CD14-positive monocyte (primary cell): ENCODE measurements at regions not wholly inside any gene's neighbourhood (a gene's known extent, or its start where the extent isn't known, plus 50 kb on each side); places are given as distances from the start of the nearest gene placed in this dataset.
"Not testable (repeated sequence)": the region's sequence is repeated elsewhere in the genome, so short reads cannot be mapped to it uniquely, and the experiment has no call there.

Experiments
- DNase-seq, 3 donors: peaks; one replicate each; pipeline ENCODE4 v3.0.0-alpha.2; 2011 to 2022
- H2AFZ ChIP-seq: 2 replicates; pipeline ENCODE4 v1.6.0; 2012; ENCODE audit warnings: mild to moderate bottlenecking, low read depth, low read length, inconsistent platforms; ENCODE audit not compliant: insufficient read depth, poor library complexity, severe bottlenecking
- H3K27ac ChIP-seq, 2 donors: 1 replicate in 1 of 2; 2 replicates in 1 of 2; pipeline ENCODE4 v1.5.1; 2012 to 2013; ENCODE audit warnings: low read length in 2 of 2, control low read depth in 1 of 2, inconsistent platforms in 1 of 2, low read depth in 1 of 2, mild to moderate bottlenecking in 1 of 2
- H3K27me3 ChIP-seq, 2 donors: one replicate each; pipeline versions ENCODE4 v1.6.0 to v1.6.1; 2011 to 2013; ENCODE audit warnings: low read length in 2 of 2; ENCODE audit not compliant: control insufficient read depth in 2 of 2, insufficient read depth in 2 of 2
- H3K36me3 ChIP-seq, 2 donors: replicated peaks in 1 of 2; 1 replicate in 1 of 2; 2 replicates in 1 of 2; pipeline versions ENCODE4 v1.5.1 to v1.6.1; 2012 to 2013; ENCODE audit warnings: low read length in 2 of 2, control low read depth in 1 of 2, inconsistent platforms in 1 of 2, mild to moderate bottlenecking in 1 of 2; ENCODE audit not compliant: insufficient read depth in 2 of 2, control insufficient read depth in 1 of 2
- H3K4me1 ChIP-seq, 2 donors: 1 replicate in 1 of 2; 2 replicates in 1 of 2; pipeline versions ENCODE4 v1.5.1 to v1.6.1; 2012 to 2013; ENCODE audit warnings: low read length in 2 of 2, control low read depth in 1 of 2, inconsistent platforms in 1 of 2, mild to moderate bottlenecking in 1 of 2, moderate library complexity in 1 of 2; ENCODE audit not compliant: insufficient read depth in 2 of 2, control insufficient read depth in 1 of 2
- H3K4me2 ChIP-seq: replicated peaks from 2 replicates; pipeline ENCODE3; 2012; ENCODE audit warnings: low read length, moderate library complexity, mild to moderate bottlenecking; ENCODE audit not compliant: poor library complexity, severe bottlenecking; ENCODE audit errors: extremely low read depth
- H3K4me3 ChIP-seq, 3 experiments: fragments of 200-600 bp in 1 of 3; sonication (generic) in 1 of 3; replicated peaks in 1 of 3; 1 replicate in 2 of 3; 2 replicates in 1 of 3; pipeline ENCODE4 v1.5.1; 2011 to 2013; ENCODE audit warnings: low read length in 3 of 3, mild to moderate bottlenecking in 3 of 3, control low read depth in 2 of 3, low read depth in 2 of 3, inconsistent platforms in 1 of 3, moderate library complexity in 1 of 3
- H3K79me2 ChIP-seq: 2 replicates; pipeline ENCODE4 v1.6.0; 2012; ENCODE audit warnings: mild to moderate bottlenecking, control low read depth, inconsistent platforms, low read length, moderate library complexity; ENCODE audit not compliant: insufficient read depth
- H3K9ac ChIP-seq: 2 replicates; pipeline ENCODE4 v1.6.0; 2017; ENCODE audit warnings: low read length, mild to moderate bottlenecking; ENCODE audit not compliant: insufficient read depth, poor library complexity, severe bottlenecking
- H3K9me3 ChIP-seq, 2 donors: replicated peaks in 1 of 2; 1 replicate in 1 of 2; 2 replicates in 1 of 2; pipeline versions ENCODE4 v1.5.1 to v1.6.1; 2012 to 2013; ENCODE audit warnings: low read length in 2 of 2, control low read depth in 1 of 2; ENCODE audit not compliant: control insufficient read depth in 1 of 2, insufficient read depth in 1 of 2
- H4K20me1 ChIP-seq: 2 replicates; pipeline ENCODE4 v1.6.0; 2012; ENCODE audit warnings: mild to moderate bottlenecking, low read length, control low read depth, moderate library complexity; ENCODE audit not compliant: insufficient read depth
- H3K27ac Mint-ChIP-seq, 7 donors: one replicate each; pipeline ENCODE4 v1.8.0; 2020; ENCODE audit warnings: mild to moderate bottlenecking in 7 of 7, mixed read lengths in 7 of 7, moderate library complexity in 6 of 7, inconsistent platforms in 2 of 7
- H3K27me3 Mint-ChIP-seq, 3 donors: one replicate each; pipeline ENCODE4 v1.8.0; 2021 to 2022; ENCODE audit warnings: low read depth in 3 of 3, mild to moderate bottlenecking in 3 of 3, mixed read lengths in 3 of 3, moderate library complexity in 3 of 3, inconsistent platforms in 1 of 3
- H3K36me3 Mint-ChIP-seq, 2 donors: one replicate each; pipeline ENCODE4 v1.8.0; 2020; ENCODE audit warnings: mixed read lengths in 2 of 2, inconsistent platforms in 1 of 2, mild to moderate bottlenecking in 1 of 2
- H3K4me1 Mint-ChIP-seq: one replicate; pipeline ENCODE4 v1.8.0; 2020; ENCODE audit warnings: mild to moderate bottlenecking, mixed read lengths
- H3K4me3 Mint-ChIP-seq, 2 donors: one replicate each; pipeline ENCODE4 v1.8.0; 2020; ENCODE audit warnings: mild to moderate bottlenecking in 2 of 2, mixed read lengths in 2 of 2, moderate library complexity in 1 of 2
- H3K9me3 Mint-ChIP-seq, 7 donors: one replicate each; pipeline ENCODE4 v1.8.0; 2020 to 2022; ENCODE audit warnings: mixed read lengths in 7 of 7, mild to moderate bottlenecking in 6 of 7, moderate library complexity in 6 of 7, inconsistent platforms in 2 of 7
- WGBS: methylation state at CpG from one replicate; pipeline ENCODE4 v1.1.5; 2013; ENCODE audit warnings: missing lambda C conversion rate; ENCODE audit not compliant: insufficient coverage; 5-methylcytosine and 5-hydroxymethylcytosine counted together
- intact Hi-C, 2 donors: fragments of 100-400 bp; cut with micrococcal nuclease; formaldehyde crosslinking; loops; one replicate each; pipeline versions ENCODE4 v1.15.0 to v1.15.1; 2023
- TF ChIP-seq, protein P1 (sequence below): fragments of 200-600 bp; IDR thresholded peaks from one replicate; pipeline ENCODE4 v1.8.0; 2022; ENCODE audit warnings: antibody characterized with exemption, mild to moderate bottlenecking

DNA sequence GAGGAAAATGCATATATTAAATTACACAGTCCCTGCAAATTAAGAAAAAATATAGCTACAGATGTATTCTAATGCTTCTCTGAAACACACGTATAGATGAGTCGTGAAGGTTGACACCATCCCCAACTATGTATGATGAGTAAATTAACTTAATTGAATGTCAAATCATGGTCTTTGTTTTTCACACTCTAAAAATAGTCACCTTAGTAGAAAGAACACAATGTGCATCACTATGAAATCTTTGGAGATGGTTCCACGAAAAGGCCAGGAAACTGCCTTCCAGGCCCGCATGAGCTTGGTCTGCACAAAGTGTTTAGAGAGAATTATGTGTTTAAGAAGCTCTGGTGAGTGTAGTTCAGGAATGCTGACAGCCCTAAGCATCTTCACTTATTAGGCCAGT lies 313.4 kb upstream of the IL12A start:
- Histone ChIP-seq H3K4me2 (no peak overlapping the region), H4K20me1 (no peaks in the 10 kb centered on the region), H3K27me3 (no peaks in the 10 kb centered on the region), H3K9me3 (no peaks in the 10 kb centered on the region), H2AFZ (no peak overlapping the region), H3K4me1 (no peaks in the 10 kb centered on the region), H3K36me3 (no peaks in the 10 kb centered on the region), H3K27ac (no peak overlapping the region), H3K79me2 (no peaks in the 10 kb centered on the region), H3K4me3 (no peak overlapping the region), H3K9ac (no peak overlapping the region)
- WGBS: no CpG with 5 or more reads among the region's 4 CpGs
- H3K4me3 Mint-ChIP-seq: no peak overlapping the region
- H3K9me3 Mint-ChIP-seq: peaks cover 0 to 3% (median 0%) of the 10 kb centered on the region in 7 donors
- DNase-seq: no peak
- H3K36me3 Mint-ChIP-seq: no peaks in the 10 kb centered on the region
- no peaks in the 10 kb centered on the region for H3K4me1 Mint-ChIP-seq
- H3K27ac Mint-ChIP-seq: no peak overlapping the region
- intact Hi-C loops: no loop called here
- peaks cover 0 to 3% (median 3%) of the 10 kb centered on the region in 3 donors for H3K27me3 Mint-ChIP-seq
- TF ChIP-seq, protein P1, sequence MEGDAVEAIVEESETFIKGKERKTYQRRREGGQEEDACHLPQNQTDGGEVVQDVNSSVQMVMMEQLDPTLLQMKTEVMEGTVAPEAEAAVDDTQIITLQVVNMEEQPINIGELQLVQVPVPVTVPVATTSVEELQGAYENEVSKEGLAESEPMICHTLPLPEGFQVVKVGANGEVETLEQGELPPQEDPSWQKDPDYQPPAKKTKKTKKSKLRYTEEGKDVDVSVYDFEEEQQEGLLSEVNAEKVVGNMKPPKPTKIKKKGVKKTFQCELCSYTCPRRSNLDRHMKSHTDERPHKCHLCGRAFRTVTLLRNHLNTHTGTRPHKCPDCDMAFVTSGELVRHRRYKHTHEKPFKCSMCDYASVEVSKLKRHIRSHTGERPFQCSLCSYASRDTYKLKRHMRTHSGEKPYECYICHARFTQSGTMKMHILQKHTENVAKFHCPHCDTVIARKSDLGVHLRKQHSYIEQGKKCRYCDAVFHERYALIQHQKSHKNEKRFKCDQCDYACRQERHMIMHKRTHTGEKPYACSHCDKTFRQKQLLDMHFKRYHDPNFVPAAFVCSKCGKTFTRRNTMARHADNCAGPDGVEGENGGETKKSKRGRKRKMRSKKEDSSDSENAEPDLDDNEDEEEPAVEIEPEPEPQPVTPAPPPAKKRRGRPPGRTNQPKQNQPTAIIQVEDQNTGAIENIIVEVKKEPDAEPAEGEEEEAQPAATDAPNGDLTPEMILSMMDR: no peak

DNA sequence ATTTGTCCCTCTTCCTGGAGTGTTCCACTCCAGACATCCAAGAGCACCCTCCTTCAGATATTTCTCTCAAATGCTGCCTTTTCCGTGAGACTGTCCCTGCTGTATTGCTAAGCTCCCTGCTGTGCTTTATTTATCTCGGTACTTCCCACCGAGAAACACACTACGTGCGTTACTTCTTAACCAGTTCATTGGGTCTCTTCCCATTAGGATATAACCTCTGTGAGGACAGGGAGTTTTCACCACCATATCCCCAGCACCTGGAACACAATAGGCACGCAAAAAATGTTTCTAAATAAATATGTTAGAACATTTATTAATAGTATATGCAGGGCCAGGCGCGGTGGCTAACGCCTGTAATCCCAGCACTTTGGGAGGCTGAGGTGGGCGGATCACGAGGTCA lies 308.7 kb upstream of the IL12A start:
- H3K4me3 ChIP-seq: no peak overlapping the region
- intact Hi-C loops: no loop called here
- H3K27ac ChIP-seq: no peak overlapping the region
- TF ChIP-seq, protein P1: no peak
- H3K79me2 ChIP-seq: no peaks in the 10 kb centered on the region
- no peak overlapping the region for H2AFZ ChIP-seq
- H3K36me3 ChIP-seq: no peaks in the 10 kb centered on the region
- peaks cover 0 to 5% (median 3%) of the 10 kb centered on the region in 3 donors for H3K27me3 Mint-ChIP-seq
- no peak overlapping the region for H3K4me2 ChIP-seq
- no peak for DNase-seq
- no peaks in the 10 kb centered on the region for H3K27me3 ChIP-seq
- no peaks in the 10 kb centered on the region for H3K4me1 ChIP-seq
- H3K9me3 ChIP-seq: no peaks in the 10 kb centered on the region
- H3K4me1 Mint-ChIP-seq: no peaks in the 10 kb centered on the region
- H3K4me3 Mint-ChIP-seq: no peak overlapping the region
- 84% methylated on average over 7 of the region's 11 CpGs for WGBS
- H3K9me3 Mint-ChIP-seq: peaks cover 0 to 3% (median 2%) of the 10 kb centered on the region in 7 donors
- H3K27ac Mint-ChIP-seq: no peak overlapping the region
- H3K36me3 Mint-ChIP-seq: no peaks in the 10 kb centered on the region
- no peak overlapping the region for H3K9ac ChIP-seq
- no peaks in the 10 kb centered on the region for H4K20me1 ChIP-seq

- H3K27ac ChIP-seq, H3K9ac ChIP-seq, H2AFZ ChIP-seq, H3K9me3 Mint-ChIP-seq, H3K4me2 ChIP-seq, H3K27ac Mint-ChIP-seq, DNase-seq, intact Hi-C loops, H3K4me1 Mint-ChIP-seq, H3K9me3 ChIP-seq, H3K4me1 ChIP-seq, H4K20me1 ChIP-seq, H3K4me3 ChIP-seq, H3K36me3 Mint-ChIP-seq, H3K36me3 ChIP-seq, H3K4me3 Mint-ChIP-seq, H3K79me2 ChIP-seq, H3K27me3 Mint-ChIP-seq, H3K27me3 ChIP-seq: not testable (repeated sequence)
- WGBS: no CpG with 5 or more reads among the region's 5 CpGs
These were observed 306.9 kb upstream of the IL12A start for GRCh38 chr3:159681717-159682116.
